ENCODE measurements at regions not wholly inside any gene's neighbourhood (a gene's known extent, or its start where the extent isn't known, plus 50 kb on each side); places are given as distances from the start of the nearest gene placed in this dataset.
"Not testable (repeated sequence)": the region's sequence is repeated elsewhere in the genome, so short reads cannot be mapped to it uniquely, and the experiment has no call there.

GRCh38 chr17:22193113-22193512 lies 500.8 kb downstream of the KCNJ18 start:
- Histone ChIP-seq H2AFZ (0 out of 2 replicates have a peak overlapping the region, but pooled peaks have one; percentile 33), H3K4me3 (no peak overlapping the region), H3K4me2 (no peak overlapping the region), H3K27me3 (ENCODE audit: insufficient read depth, low read depth) (no peaks in the 10 kb centered on the region), H3K9me3 (ENCODE audit: insufficient read depth, low read depth) (no peaks in the 10 kb centered on the region), H3K4me1 (replicated peaks; ENCODE audit: insufficient read depth) (no peaks in the 10 kb centered on the region), H4K20me1 (ENCODE audit: insufficient read depth) (no peaks in the 10 kb centered on the region), H3K36me3 (ENCODE audit: low read depth) (no peaks in the 10 kb centered on the region), H3K27ac (no peak overlapping the region), H3K9me2 (ENCODE audit: insufficient read depth) (no peaks in the 10 kb centered on the region), H3K79me2 (ENCODE audit: low read depth) (no peaks in the 10 kb centered on the region), H3F3A (ENCODE audit: insufficient read depth, low read depth) (no peaks in the 10 kb centered on the region)
- no peak for DNase-seq
- intact Hi-C loops (cut with micrococcal nuclease; ENCODE audit: unreplicated experiment) = no loop called here
- no peak for TF ChIP-seq EZH2 (IDR thresholded peaks at IDR 0.05; ENCODE audit: low read depth)
- TF ChIP-seq CTCF (conservative IDR thresholded peaks at IDR 0.05) = no peak
- POLR2A ChIA-PET (ENCODE audit: unreplicated experiment) = no interaction called here
- CTCF ChIA-PET = no interaction called here
- no TSS peak for BruUV-seq (replicated peaks)

GRCh38 chr17:22200187-22200586 lies 507.9 kb downstream of the KCNJ18 start:
- H3K4me3 ChIP-seq; H3K36me3 ChIP-seq (ENCODE audit: low read depth); POLR2A ChIA-PET (ENCODE audit: unreplicated experiment); intact Hi-C loops (cut with micrococcal nuclease; ENCODE audit: unreplicated experiment); H3F3A ChIP-seq (ENCODE audit: insufficient read depth, low read depth); BruUV-seq (replicated peaks); H4K20me1 ChIP-seq (ENCODE audit: insufficient read depth); H3K27ac ChIP-seq; H3K4me2 ChIP-seq; H3K27me3 ChIP-seq (ENCODE audit: insufficient read depth, low read depth); CTCF ChIA-PET; DNase-seq; H3K79me2 ChIP-seq (ENCODE audit: low read depth); H3K9me3 ChIP-seq (ENCODE audit: insufficient read depth, low read depth); H3K4me1 ChIP-seq (replicated peaks; ENCODE audit: insufficient read depth); H3K9me2 ChIP-seq (ENCODE audit: insufficient read depth); H2AFZ ChIP-seq: not testable (repeated sequence)

- Histone ChIP-seq H3K4me2 (no peak overlapping the region), H3K36me3 (ENCODE audit: low read depth) (no peaks in the 10 kb centered on the region), H4K20me1 (ENCODE audit: insufficient read depth) (no peaks in the 10 kb centered on the region), H3K9me3 (ENCODE audit: insufficient read depth, low read depth) (no peaks in the 10 kb centered on the region), H3K79me2 (ENCODE audit: low read depth) (no peaks in the 10 kb centered on the region), H3K4me1 (replicated peaks; ENCODE audit: insufficient read depth) (no peaks in the 10 kb centered on the region), H3K27ac (no peak overlapping the region), H3K9me2 (ENCODE audit: insufficient read depth) (no peaks in the 10 kb centered on the region), H3K27me3 (ENCODE audit: insufficient read depth, low read depth) (no peaks in the 10 kb centered on the region), H2AFZ (no peak overlapping the region), H3K4me3 (no peak overlapping the region), H3F3A (ENCODE audit: insufficient read depth, low read depth) (no peaks in the 10 kb centered on the region)
- DNase-seq = no peak
- ChIA-PET CTCF (no interaction called here), POLR2A (ENCODE audit: unreplicated experiment) (no interaction called here)
- intact Hi-C loops (cut with micrococcal nuclease; ENCODE audit: unreplicated experiment) = no loop called here
- BruUV-seq (replicated peaks) = no TSS peak
- no peak for TF ChIP-seq EZH2 (IDR thresholded peaks at IDR 0.05; ENCODE audit: low read depth)
- no peak for TF ChIP-seq CTCF (conservative IDR thresholded peaks at IDR 0.05)
Measured at GRCh38 chr17:22202702-22203101, 510.4 kb downstream of the KCNJ18 start.

GRCh38 chr17:22203208-22203715 lies 510.9 kb downstream of the KCNJ18 start:
- TF ChIP-seq CTCF (conservative IDR thresholded peaks at IDR 0.05) (no peak), EZH2 (IDR thresholded peaks at IDR 0.05; ENCODE audit: low read depth) (no peak)
- H3K27ac ChIP-seq = no peak overlapping the region
- ChIA-PET POLR2A (ENCODE audit: unreplicated experiment) (no interaction called here), CTCF (no interaction called here)
- no peaks in the 10 kb centered on the region for H3F3A ChIP-seq (ENCODE audit: insufficient read depth, low read depth)
- H3K4me2 ChIP-seq = no peak overlapping the region
- no peaks in the 10 kb centered on the region for H3K79me2 ChIP-seq (ENCODE audit: low read depth)
- H2AFZ ChIP-seq = no peak overlapping the region
- no peaks in the 10 kb centered on the region for H3K27me3 ChIP-seq (ENCODE audit: insufficient read depth, low read depth)
- H3K36me3 ChIP-seq (ENCODE audit: low read depth) = no peaks in the 10 kb centered on the region
- no peak overlapping the region for H3K4me3 ChIP-seq
- intact Hi-C loops (cut with micrococcal nuclease; ENCODE audit: unreplicated experiment) = no loop called here
- no TSS peak for BruUV-seq (replicated peaks)
- no peaks in the 10 kb centered on the region for H3K9me2 ChIP-seq (ENCODE audit: insufficient read depth)
- no peaks in the 10 kb centered on the region for H3K4me1 ChIP-seq (replicated peaks; ENCODE audit: insufficient read depth)
- DNase-seq = no peak
- no peaks in the 10 kb centered on the region for H4K20me1 ChIP-seq (ENCODE audit: insufficient read depth)
- no peaks in the 10 kb centered on the region for H3K9me3 ChIP-seq (ENCODE audit: insufficient read depth, low read depth)

- H3K4me1 ChIP-seq (replicated peaks; ENCODE audit: insufficient read depth); BruUV-seq (replicated peaks); H3K27me3 ChIP-seq (ENCODE audit: insufficient read depth, low read depth); H3K9me3 ChIP-seq (ENCODE audit: insufficient read depth, low read depth); H3F3A ChIP-seq (ENCODE audit: insufficient read depth, low read depth); H3K4me3 ChIP-seq; CTCF ChIA-PET; H3K27ac ChIP-seq; H4K20me1 ChIP-seq (ENCODE audit: insufficient read depth); H2AFZ ChIP-seq; H3K4me2 ChIP-seq; H3K9me2 ChIP-seq (ENCODE audit: insufficient read depth); intact Hi-C loops (cut with micrococcal nuclease; ENCODE audit: unreplicated experiment); H3K79me2 ChIP-seq (ENCODE audit: low read depth); DNase-seq; H3K36me3 ChIP-seq (ENCODE audit: low read depth); POLR2A ChIA-PET (ENCODE audit: unreplicated experiment): not testable (repeated sequence)
Measured at GRCh38 chr17:22204076-22204475, 511.8 kb downstream of the KCNJ18 start.
